ENCODE measurements at regions not wholly inside any gene's neighbourhood (a gene's known extent, or its start where the extent isn't known, plus 50 kb on each side); places are given as distances from the start of the nearest gene placed in this dataset.

DNA sequence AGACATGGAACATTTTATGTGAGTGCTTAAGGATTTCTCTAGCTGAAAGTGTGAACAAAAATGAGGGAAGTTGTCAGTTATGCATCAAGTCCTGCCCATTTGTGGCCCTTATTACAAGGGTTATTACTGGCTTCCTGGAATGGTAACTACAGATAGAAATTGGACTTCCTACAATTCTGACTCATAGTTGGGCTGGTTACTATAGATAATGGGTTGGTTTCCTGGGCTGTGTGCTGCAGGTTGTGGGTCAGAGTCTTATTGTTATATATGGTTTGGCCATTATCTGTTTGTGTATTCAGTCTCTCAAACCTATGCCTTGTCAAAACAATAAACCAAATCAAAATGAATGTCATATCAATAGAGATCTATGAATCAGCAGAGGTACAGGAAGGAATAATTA, 313.7 kb downstream of the ADAMTS20 start:
- TF ChIP-seq, protein P1, sequence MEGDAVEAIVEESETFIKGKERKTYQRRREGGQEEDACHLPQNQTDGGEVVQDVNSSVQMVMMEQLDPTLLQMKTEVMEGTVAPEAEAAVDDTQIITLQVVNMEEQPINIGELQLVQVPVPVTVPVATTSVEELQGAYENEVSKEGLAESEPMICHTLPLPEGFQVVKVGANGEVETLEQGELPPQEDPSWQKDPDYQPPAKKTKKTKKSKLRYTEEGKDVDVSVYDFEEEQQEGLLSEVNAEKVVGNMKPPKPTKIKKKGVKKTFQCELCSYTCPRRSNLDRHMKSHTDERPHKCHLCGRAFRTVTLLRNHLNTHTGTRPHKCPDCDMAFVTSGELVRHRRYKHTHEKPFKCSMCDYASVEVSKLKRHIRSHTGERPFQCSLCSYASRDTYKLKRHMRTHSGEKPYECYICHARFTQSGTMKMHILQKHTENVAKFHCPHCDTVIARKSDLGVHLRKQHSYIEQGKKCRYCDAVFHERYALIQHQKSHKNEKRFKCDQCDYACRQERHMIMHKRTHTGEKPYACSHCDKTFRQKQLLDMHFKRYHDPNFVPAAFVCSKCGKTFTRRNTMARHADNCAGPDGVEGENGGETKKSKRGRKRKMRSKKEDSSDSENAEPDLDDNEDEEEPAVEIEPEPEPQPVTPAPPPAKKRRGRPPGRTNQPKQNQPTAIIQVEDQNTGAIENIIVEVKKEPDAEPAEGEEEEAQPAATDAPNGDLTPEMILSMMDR (IDR thresholded peaks at IDR 0.05; ENCODE audit: low read depth, low read length) = no peak
- TF ChIP-seq, protein P2, sequence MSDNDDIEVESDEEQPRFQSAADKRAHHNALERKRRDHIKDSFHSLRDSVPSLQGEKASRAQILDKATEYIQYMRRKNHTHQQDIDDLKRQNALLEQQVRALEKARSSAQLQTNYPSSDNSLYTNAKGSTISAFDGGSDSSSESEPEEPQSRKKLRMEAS (IDR thresholded peaks at IDR 0.05; ENCODE audit: low read depth, low read length) = no peak
- TF ChIP-seq POLR2A (IDR thresholded peaks at IDR 0.05; ENCODE audit: extremely low read depth, insufficient read length) = no peak
